Right atrium auricular region (tissue), 2 donors: ENCODE measurements at regions not wholly inside any gene's neighbourhood (a gene's known extent, or its start where the extent isn't known, plus 50 kb on each side); places are given as distances from the start of the nearest gene placed in this dataset.

Experiments used
- DNase-seq: peaks from one replicate; pipeline ENCODE4 v3.0.0-alpha.2; 2019; ENCODE audit warnings: low spot score
- H3K27ac ChIP-seq, 2 donors: fragments of 200-600 bp; sonication (generic); 1 replicate in 1 of 2; 2 replicates in 1 of 2; pipeline ENCODE4 v1.5.1; 2016 to 2019
- H3K27me3 ChIP-seq, 2 donors: fragments of 200-600 bp; sonication (generic); one replicate each; pipeline versions ENCODE4 v1.5.1 to v1.6.0; 2017 to 2019
- H3K36me3 ChIP-seq: fragments of 200-600 bp; sonication (generic); one replicate; pipeline ENCODE4 v1.5.1; 2016
- H3K4me1 ChIP-seq, 2 donors: fragments of 200-600 bp; sonication (generic); one replicate each; pipeline versions ENCODE4 v1.5.1 to v1.6.0; 2017 to 2019
- H3K4me3 ChIP-seq, 2 donors: fragments of 200-600 bp; sonication (generic); 1 replicate in 1 of 2; 2 replicates in 1 of 2; pipeline ENCODE4 v1.5.1; 2017 to 2019; ENCODE audit warnings: mild to moderate bottlenecking in 1 of 2, moderate library complexity in 1 of 2
- H3K9me3 ChIP-seq, 2 donors: fragments of 200-600 bp; sonication (generic); one replicate each; pipeline ENCODE4 v1.5.1; 2019
- CTCF ChIP-seq, 2 donors: fragments of 200-600 bp; sonication (generic); IDR thresholded peaks; one replicate each; pipeline ENCODE4 v1.5.1; 2019; ENCODE audit warnings: antibody characterized with exemption in 2 of 2

- no peak for DNase-seq
- Histone ChIP-seq H3K27ac (no peak overlapping the region), H3K36me3 (no peaks in the 10 kb centered on the region), H3K4me3 (no peak overlapping the region), H3K4me1 (peaks cover 0 to 10% of the 10 kb centered on the region in 2 donors), H3K9me3 (no peaks in the 10 kb centered on the region), H3K27me3 (no peaks in the 10 kb centered on the region)
- TF ChIP-seq CTCF (IDR thresholded peaks at IDR 0.05) = no peak
Measured at GRCh38 chr2:120899771-120900170, 164.1 kb downstream of the GLI2 start.

GRCh38 chr2:120901201-120901600, 165.5 kb downstream of the GLI2 start:
- no peak overlapping the region for H3K27ac ChIP-seq
- no peak for TF ChIP-seq CTCF (IDR thresholded peaks at IDR 0.05)
- DNase-seq = no peak
- no peaks in the 10 kb centered on the region for H3K9me3 ChIP-seq
- H3K4me1 ChIP-seq = peaks cover 0 to 20% of the 10 kb centered on the region in 2 donors
- H3K36me3 ChIP-seq = no peaks in the 10 kb centered on the region
- no peak overlapping the region for H3K4me3 ChIP-seq
- no peaks in the 10 kb centered on the region for H3K27me3 ChIP-seq

- Histone ChIP-seq H3K4me1 (peaks cover 0 to 20% of the 10 kb centered on the region in 2 donors), H3K27me3 (no peaks in the 10 kb centered on the region), H3K4me3 (no peak overlapping the region)
Measured at GRCh38 chr2:120902592-120902991, 166.9 kb downstream of the GLI2 start.

GRCh38 chr2:120904379-120904778, 168.7 kb downstream of the GLI2 start:
- H3K36me3 ChIP-seq = no peaks in the 10 kb centered on the region
- H3K27me3 ChIP-seq = no peaks in the 10 kb centered on the region
- peaks cover 0 to 20% of the 10 kb centered on the region in 2 donors for H3K4me1 ChIP-seq
- H3K4me3 ChIP-seq = no peak overlapping the region
- TF ChIP-seq CTCF (IDR thresholded peaks at IDR 0.05) = no peak
- H3K9me3 ChIP-seq = no peaks in the 10 kb centered on the region
- H3K27ac ChIP-seq = peak overlapping the region; percentile 53 to 54
- no peak for DNase-seq

More at GRCh38 chr2:120902592-120902991, 166.9 kb downstream of the GLI2 start:
- no peaks in the 10 kb centered on the region for H3K9me3 ChIP-seq
- no peak for TF ChIP-seq CTCF (IDR thresholded peaks at IDR 0.05)
- no peak for DNase-seq
- no peaks in the 10 kb centered on the region for H3K36me3 ChIP-seq
- H3K27ac ChIP-seq = no peak overlapping the region

GRCh38 chr2:120904830-120905234, 169.2 kb downstream of the GLI2 start:
- Histone ChIP-seq H3K36me3 (no peaks in the 10 kb centered on the region), H3K27me3 (no peaks in the 10 kb centered on the region), H3K27ac (peak overlapping the region; percentile 53 to 54), H3K4me1 (peaks cover 0 to 20% of the 10 kb centered on the region in 2 donors), H3K4me3 (no peak overlapping the region), H3K9me3 (no peaks in the 10 kb centered on the region)
- no peak for DNase-seq
- no peak for TF ChIP-seq CTCF (IDR thresholded peaks at IDR 0.05)

GRCh38 chr2:120905298-120905697, 169.6 kb downstream of the GLI2 start:
- no peaks in the 10 kb centered on the region for H3K9me3 ChIP-seq
- H3K27me3 ChIP-seq = no peaks in the 10 kb centered on the region
- peak overlapping the region; percentile 53 to 54 for H3K27ac ChIP-seq
- no peaks in the 10 kb centered on the region for H3K36me3 ChIP-seq
- DNase-seq = no peak
- TF ChIP-seq CTCF (IDR thresholded peaks at IDR 0.05) = no peak
- H3K4me3 ChIP-seq = no peak overlapping the region
- H3K4me1 ChIP-seq = peaks cover 0 to 20% of the 10 kb centered on the region in 2 donors
